Activated T-helper 1 cell treated with anti-CD3 and anti-CD28 coated beads, Interleukin-12 subunit alpha, Interleukin-12 subunit beta, Interleukin-2, Interleukin-4 antibody, amounts not matched to agents 30 ng/mL and 10 ng/mL and 1 ng/mL, durations not matched to agents 14 hours and 24 hours and 36 hours (primary cell): ENCODE measurements at regions not wholly inside any gene's neighbourhood (a gene's known extent, or its start where the extent isn't known, plus 50 kb on each side); places are given as distances from the start of the nearest gene placed in this dataset.

Experiments used
- DNase-seq: peaks from one replicate; pipeline ENCODE4 v3.0.0; 2021; ENCODE audit warnings: low spot score
- H3K27ac Mint-ChIP-seq: one replicate; pipeline ENCODE4 v1.8.0; 2021; ENCODE audit warnings: mild to moderate bottlenecking, mixed read lengths
- H3K27me3 Mint-ChIP-seq: one replicate; pipeline ENCODE4 v1.8.0; 2022; ENCODE audit warnings: mild to moderate bottlenecking, moderate library complexity, mixed read lengths; ENCODE audit not compliant: insufficient read depth
- H3K36me3 Mint-ChIP-seq: one replicate; pipeline ENCODE4 v1.8.0; 2021; ENCODE audit warnings: low read depth, mixed read lengths
- H3K4me1 Mint-ChIP-seq: one replicate; pipeline ENCODE4 v1.8.0; 2021; ENCODE audit warnings: low read depth, mixed read lengths
- H3K4me3 Mint-ChIP-seq: one replicate; pipeline ENCODE4 v1.8.0; 2021; ENCODE audit warnings: mild to moderate bottlenecking, moderate library complexity, mixed read lengths
- H3K9me3 Mint-ChIP-seq: one replicate; pipeline ENCODE4 v1.8.0; 2021; ENCODE audit warnings: mixed read lengths
- intact Hi-C: fragments of 100-400 bp; cut with micrococcal nuclease; formaldehyde crosslinking; loops from one replicate; pipeline ENCODE4 v1.15.1; 2024

GRCh38 chrX:20472148-20472547 lies 205.4 kb upstream of the RPS6KA3 start:
- Mint-ChIP-seq H3K9me3 (no peaks in the 10 kb centered on the region), H3K27me3 (peaks cover 5% of the 10 kb centered on the region), H3K4me3 (no peak overlapping the region), H3K4me1 (no peaks in the 10 kb centered on the region), H3K27ac (no peak overlapping the region), H3K36me3 (no peaks in the 10 kb centered on the region)
- DNase-seq, result no peak
- intact Hi-C loops, result no loop called here

GRCh38 chrX:20471483-20471882 lies 204.8 kb upstream of the RPS6KA3 start:
- Mint-ChIP-seq H3K4me1 (no peaks in the 10 kb centered on the region), H3K27me3 (peaks cover 5% of the 10 kb centered on the region), H3K36me3 (no peaks in the 10 kb centered on the region), H3K27ac (no peak overlapping the region), H3K9me3 (no peaks in the 10 kb centered on the region), H3K4me3 (no peak overlapping the region)
- intact Hi-C loops, result no loop called here
- DNase-seq, result no peak

- intact Hi-C loops, result loop anchor here (5.0 kb wide), 1 partner anchor 134 kb away; no protein-coding TSS in a partner anchor
- peaks cover 4% of the 10 kb centered on the region for H3K9me3 Mint-ChIP-seq
- H3K4me1 Mint-ChIP-seq, result peaks cover 42% of the 10 kb centered on the region
- peaks cover 2% of the 10 kb centered on the region for H3K27me3 Mint-ChIP-seq
- H3K4me3 Mint-ChIP-seq, result no peak overlapping the region
- peaks cover 7% of the 10 kb centered on the region for H3K36me3 Mint-ChIP-seq
- no peak overlapping the region for H3K27ac Mint-ChIP-seq
- DNase-seq, result no peak
Measured at GRCh38 chrX:20463296-20464075, 196.8 kb upstream of the RPS6KA3 start.

- no peak for DNase-seq
- H3K27ac Mint-ChIP-seq, result no peak overlapping the region
Measured at GRCh38 chrX:20461576-20461975, 194.9 kb upstream of the RPS6KA3 start.

GRCh38 chrX:20461002-20461401 lies 194.3 kb upstream of the RPS6KA3 start:
- H3K27ac Mint-ChIP-seq, result no peak overlapping the region

More at GRCh38 chrX:20461576-20461975, 194.9 kb upstream of the RPS6KA3 start:
- H3K9me3 Mint-ChIP-seq, result peaks cover 6% of the 10 kb centered on the region
- peaks cover 43% of the 10 kb centered on the region for H3K4me1 Mint-ChIP-seq
- peaks cover under 1% of the 10 kb centered on the region for H3K27me3 Mint-ChIP-seq
- intact Hi-C loops, result loop anchor here (5.0 kb wide), 1 partner anchor 136 kb away; no protein-coding TSS in a partner anchor
- H3K36me3 Mint-ChIP-seq, result peaks cover 7% of the 10 kb centered on the region
- H3K4me3 Mint-ChIP-seq, result no peak overlapping the region

GRCh38 chrX:20459410-20460350 lies 193.0 kb upstream of the RPS6KA3 start:
- peaks cover 4% of the 10 kb centered on the region for H3K36me3 Mint-ChIP-seq
- peaks cover 34% of the 10 kb centered on the region for H3K4me1 Mint-ChIP-seq
- H3K4me3 Mint-ChIP-seq, result no peak overlapping the region
- H3K27me3 Mint-ChIP-seq, result peaks cover 3% of the 10 kb centered on the region
- H3K27ac Mint-ChIP-seq, result peak overlapping the region; percentile 55
- DNase-seq, result no peak
- intact Hi-C loops, result loop anchor here (5.0 kb wide), 1 partner anchor 138 kb away; no protein-coding TSS in a partner anchor
- H3K9me3 Mint-ChIP-seq, result peaks cover 4% of the 10 kb centered on the region

More at GRCh38 chrX:20461002-20461401, 194.3 kb upstream of the RPS6KA3 start:
- peaks cover 43% of the 10 kb centered on the region for H3K4me1 Mint-ChIP-seq
- intact Hi-C loops, result loop anchor here (5.0 kb wide), 1 partner anchor 136 kb away; no protein-coding TSS in a partner anchor
- H3K27me3 Mint-ChIP-seq, result peaks cover 3% of the 10 kb centered on the region
- DNase-seq, result no peak
- peaks cover 8% of the 10 kb centered on the region for H3K9me3 Mint-ChIP-seq
- H3K4me3 Mint-ChIP-seq, result no peak overlapping the region
- peaks cover 7% of the 10 kb centered on the region for H3K36me3 Mint-ChIP-seq

- no peak overlapping the region for H3K4me3 Mint-ChIP-seq
- peaks cover 3% of the 10 kb centered on the region for H3K27me3 Mint-ChIP-seq
- H3K36me3 Mint-ChIP-seq, result peaks cover 2% of the 10 kb centered on the region
- intact Hi-C loops, result no loop called here
- H3K9me3 Mint-ChIP-seq, result peaks cover 4% of the 10 kb centered on the region
- H3K4me1 Mint-ChIP-seq, result peaks cover 36% of the 10 kb centered on the region
- DNase-seq, result no peak
- no peak overlapping the region for H3K27ac Mint-ChIP-seq
Measured at GRCh38 chrX:20456971-20457370, 190.3 kb upstream of the RPS6KA3 start.

GRCh38 chrX:20455001-20455400 lies 188.3 kb upstream of the RPS6KA3 start:
- intact Hi-C loops, result no loop called here
- H3K27me3 Mint-ChIP-seq, result peaks cover 3% of the 10 kb centered on the region
- H3K27ac Mint-ChIP-seq, result no peak overlapping the region
- peaks cover 42% of the 10 kb centered on the region for H3K4me1 Mint-ChIP-seq
- H3K4me3 Mint-ChIP-seq, result no peak overlapping the region
- peaks cover 5% of the 10 kb centered on the region for H3K36me3 Mint-ChIP-seq
- peaks cover 11% of the 10 kb centered on the region for H3K9me3 Mint-ChIP-seq
- no peak for DNase-seq

GRCh38 chrX:20454117-20454516 lies 187.4 kb upstream of the RPS6KA3 start:
- intact Hi-C loops, result no loop called here
- peaks cover 3% of the 10 kb centered on the region for H3K27me3 Mint-ChIP-seq
- H3K4me1 Mint-ChIP-seq, result peaks cover 36% of the 10 kb centered on the region
- peaks cover 11% of the 10 kb centered on the region for H3K9me3 Mint-ChIP-seq
- DNase-seq, result no peak
- peaks cover 3% of the 10 kb centered on the region for H3K36me3 Mint-ChIP-seq
- peak overlapping the region; percentile 64 for H3K27ac Mint-ChIP-seq
- no peak overlapping the region for H3K4me3 Mint-ChIP-seq

GRCh38 chrX:20452487-20452886 lies 185.8 kb upstream of the RPS6KA3 start:
- no peak for DNase-seq
- peak overlapping the region; percentile 84 for H3K27ac Mint-ChIP-seq
- peaks cover 3% of the 10 kb centered on the region for H3K27me3 Mint-ChIP-seq
- peaks cover 3% of the 10 kb centered on the region for H3K36me3 Mint-ChIP-seq
- H3K9me3 Mint-ChIP-seq, result peaks cover 11% of the 10 kb centered on the region
- intact Hi-C loops, result loop anchor here (2.0 kb wide), 1 partner anchor 64 kb away; no protein-coding TSS in a partner anchor
- peak overlapping the region; percentile 1 for H3K4me3 Mint-ChIP-seq
- H3K4me1 Mint-ChIP-seq, result peaks cover 41% of the 10 kb centered on the region

- DNase-seq, result no peak
- peak overlapping the region; percentile 84 for H3K27ac Mint-ChIP-seq
- H3K9me3 Mint-ChIP-seq, result peaks cover 11% of the 10 kb centered on the region
- peak overlapping the region; percentile 1 for H3K4me3 Mint-ChIP-seq
- peaks cover 5% of the 10 kb centered on the region for H3K27me3 Mint-ChIP-seq
- H3K36me3 Mint-ChIP-seq, result peaks cover 5% of the 10 kb centered on the region
- H3K4me1 Mint-ChIP-seq, result peaks cover 46% of the 10 kb centered on the region
- intact Hi-C loops, result loop anchor here (2.0 kb wide), 1 partner anchor 65 kb away; no protein-coding TSS in a partner anchor
Measured at GRCh38 chrX:20451929-20452328, 185.2 kb upstream of the RPS6KA3 start.

GRCh38 chrX:20445109-20445508 lies 178.4 kb upstream of the RPS6KA3 start:
- Mint-ChIP-seq H3K27me3 (peaks cover 2% of the 10 kb centered on the region), H3K4me3 (no peak overlapping the region), H3K9me3 (no peaks in the 10 kb centered on the region), H3K27ac (no peak overlapping the region), H3K36me3 (peaks cover 2% of the 10 kb centered on the region), H3K4me1 (peaks cover 63% of the 10 kb centered on the region)
- DNase-seq, result no peak
- intact Hi-C loops, result no loop called here
